CD14-positive monocyte (primary cell): ENCODE measurements at regions not wholly inside any gene's neighbourhood (a gene's known extent, or its start where the extent isn't known, plus 50 kb on each side); places are given as distances from the start of the nearest gene placed in this dataset.

Source experiments
- DNase-seq, 3 donors: peaks; one replicate each; pipeline ENCODE4 v3.0.0-alpha.2; 2011 to 2022
- H2AFZ ChIP-seq: 2 replicates; pipeline ENCODE4 v1.6.0; 2012; ENCODE audit warnings: mild to moderate bottlenecking, low read depth, low read length, inconsistent platforms; ENCODE audit not compliant: insufficient read depth, poor library complexity, severe bottlenecking
- H3K27ac ChIP-seq, 2 donors: 1 replicate in 1 of 2; 2 replicates in 1 of 2; pipeline ENCODE4 v1.5.1; 2012 to 2013; ENCODE audit warnings: low read length in 2 of 2, control low read depth in 1 of 2, inconsistent platforms in 1 of 2, low read depth in 1 of 2, mild to moderate bottlenecking in 1 of 2
- H3K27me3 ChIP-seq, 2 donors: one replicate each; pipeline versions ENCODE4 v1.6.0 to v1.6.1; 2011 to 2013; ENCODE audit warnings: low read length in 2 of 2; ENCODE audit not compliant: control insufficient read depth in 2 of 2, insufficient read depth in 2 of 2
- H3K36me3 ChIP-seq, 2 donors: replicated peaks in 1 of 2; 1 replicate in 1 of 2; 2 replicates in 1 of 2; pipeline versions ENCODE4 v1.5.1 to v1.6.1; 2012 to 2013; ENCODE audit warnings: low read length in 2 of 2, control low read depth in 1 of 2, inconsistent platforms in 1 of 2, mild to moderate bottlenecking in 1 of 2; ENCODE audit not compliant: insufficient read depth in 2 of 2, control insufficient read depth in 1 of 2
- H3K4me1 ChIP-seq, 2 donors: 1 replicate in 1 of 2; 2 replicates in 1 of 2; pipeline versions ENCODE4 v1.5.1 to v1.6.1; 2012 to 2013; ENCODE audit warnings: low read length in 2 of 2, control low read depth in 1 of 2, inconsistent platforms in 1 of 2, mild to moderate bottlenecking in 1 of 2, moderate library complexity in 1 of 2; ENCODE audit not compliant: insufficient read depth in 2 of 2, control insufficient read depth in 1 of 2
- H3K4me2 ChIP-seq: replicated peaks from 2 replicates; pipeline ENCODE3; 2012; ENCODE audit warnings: low read length, moderate library complexity, mild to moderate bottlenecking; ENCODE audit not compliant: poor library complexity, severe bottlenecking; ENCODE audit errors: extremely low read depth
- H3K4me3 ChIP-seq, 3 experiments: fragments of 200-600 bp in 1 of 3; sonication (generic) in 1 of 3; replicated peaks in 1 of 3; 1 replicate in 2 of 3; 2 replicates in 1 of 3; pipeline ENCODE4 v1.5.1; 2011 to 2013; ENCODE audit warnings: low read length in 3 of 3, mild to moderate bottlenecking in 3 of 3, control low read depth in 2 of 3, low read depth in 2 of 3, inconsistent platforms in 1 of 3, moderate library complexity in 1 of 3
- H3K79me2 ChIP-seq: 2 replicates; pipeline ENCODE4 v1.6.0; 2012; ENCODE audit warnings: mild to moderate bottlenecking, control low read depth, inconsistent platforms, low read length, moderate library complexity; ENCODE audit not compliant: insufficient read depth
- H3K9ac ChIP-seq: 2 replicates; pipeline ENCODE4 v1.6.0; 2017; ENCODE audit warnings: low read length, mild to moderate bottlenecking; ENCODE audit not compliant: insufficient read depth, poor library complexity, severe bottlenecking
- H3K9me3 ChIP-seq, 2 donors: replicated peaks in 1 of 2; 1 replicate in 1 of 2; 2 replicates in 1 of 2; pipeline versions ENCODE4 v1.5.1 to v1.6.1; 2012 to 2013; ENCODE audit warnings: low read length in 2 of 2, control low read depth in 1 of 2; ENCODE audit not compliant: control insufficient read depth in 1 of 2, insufficient read depth in 1 of 2
- H4K20me1 ChIP-seq: 2 replicates; pipeline ENCODE4 v1.6.0; 2012; ENCODE audit warnings: mild to moderate bottlenecking, low read length, control low read depth, moderate library complexity; ENCODE audit not compliant: insufficient read depth
- H3K27ac Mint-ChIP-seq, 7 donors: one replicate each; pipeline ENCODE4 v1.8.0; 2020; ENCODE audit warnings: mild to moderate bottlenecking in 7 of 7, mixed read lengths in 7 of 7, moderate library complexity in 6 of 7, inconsistent platforms in 2 of 7
- H3K27me3 Mint-ChIP-seq, 3 donors: one replicate each; pipeline ENCODE4 v1.8.0; 2021 to 2022; ENCODE audit warnings: low read depth in 3 of 3, mild to moderate bottlenecking in 3 of 3, mixed read lengths in 3 of 3, moderate library complexity in 3 of 3, inconsistent platforms in 1 of 3
- H3K36me3 Mint-ChIP-seq, 2 donors: one replicate each; pipeline ENCODE4 v1.8.0; 2020; ENCODE audit warnings: mixed read lengths in 2 of 2, inconsistent platforms in 1 of 2, mild to moderate bottlenecking in 1 of 2
- H3K4me1 Mint-ChIP-seq: one replicate; pipeline ENCODE4 v1.8.0; 2020; ENCODE audit warnings: mild to moderate bottlenecking, mixed read lengths
- H3K4me3 Mint-ChIP-seq, 2 donors: one replicate each; pipeline ENCODE4 v1.8.0; 2020; ENCODE audit warnings: mild to moderate bottlenecking in 2 of 2, mixed read lengths in 2 of 2, moderate library complexity in 1 of 2
- H3K9me3 Mint-ChIP-seq, 7 donors: one replicate each; pipeline ENCODE4 v1.8.0; 2020 to 2022; ENCODE audit warnings: mixed read lengths in 7 of 7, mild to moderate bottlenecking in 6 of 7, moderate library complexity in 6 of 7, inconsistent platforms in 2 of 7
- CTCF ChIP-seq: fragments of 200-600 bp; IDR thresholded peaks from one replicate; pipeline ENCODE4 v1.8.0; 2022; ENCODE audit warnings: antibody characterized with exemption, mild to moderate bottlenecking
- WGBS: methylation state at CpG from one replicate; pipeline ENCODE4 v1.1.5; 2013; ENCODE audit warnings: missing lambda C conversion rate; ENCODE audit not compliant: insufficient coverage; 5-methylcytosine and 5-hydroxymethylcytosine counted together
- intact Hi-C, 2 donors: fragments of 100-400 bp; cut with micrococcal nuclease; formaldehyde crosslinking; loops; one replicate each; pipeline versions ENCODE4 v1.15.0 to v1.15.1; 2023

- H3K36me3 Mint-ChIP-seq = no peaks in the 10 kb centered on the region
- H2AFZ ChIP-seq = no peak overlapping the region
- no peaks in the 10 kb centered on the region for H4K20me1 ChIP-seq
- intact Hi-C loops = no loop called here
- H3K9ac ChIP-seq = no peak overlapping the region
- H3K9me3 ChIP-seq = peaks cover 25 to 30% of the 10 kb centered on the region in 2 donors
- no peak overlapping the region for H3K27ac ChIP-seq
- no peaks in the 10 kb centered on the region for H3K27me3 Mint-ChIP-seq
- no peaks in the 10 kb centered on the region for H3K4me1 Mint-ChIP-seq
- no peak overlapping the region for H3K4me3 ChIP-seq
- no peak overlapping the region for H3K4me2 ChIP-seq
- no peak for TF ChIP-seq CTCF
- no CpG with 5 or more reads among the region's 2 CpGs for WGBS
- H3K36me3 ChIP-seq = no peaks in the 10 kb centered on the region
- H3K4me1 ChIP-seq = no peaks in the 10 kb centered on the region
- H3K4me3 Mint-ChIP-seq = no peak overlapping the region
- no peaks in the 10 kb centered on the region for H3K79me2 ChIP-seq
- peaks cover 5 to 28% (median 11%) of the 10 kb centered on the region in 7 donors for H3K9me3 Mint-ChIP-seq
- no peak overlapping the region for H3K27ac Mint-ChIP-seq
- no peak for DNase-seq
- H3K27me3 ChIP-seq = no peaks in the 10 kb centered on the region
Observed at GRCh38 chr5:85921590-85921989, 696.2 kb upstream of the COX7C start.

- Histone ChIP-seq H3K79me2 (no peaks in the 10 kb centered on the region), H3K4me2 (no peak overlapping the region), H3K27me3 (no peaks in the 10 kb centered on the region), H3K4me3 (no peak overlapping the region), H3K9ac (no peak overlapping the region), H2AFZ (no peak overlapping the region), H3K27ac (no peak overlapping the region), H3K36me3 (no peaks in the 10 kb centered on the region), H3K9me3 (no peaks in the 10 kb centered on the region), H4K20me1 (no peaks in the 10 kb centered on the region), H3K4me1 (no peaks in the 10 kb centered on the region)
- no peaks in the 10 kb centered on the region for H3K4me1 Mint-ChIP-seq
- no peaks in the 10 kb centered on the region for H3K36me3 Mint-ChIP-seq
- TF ChIP-seq CTCF = no peak
- DNase-seq = no peak
- H3K9me3 Mint-ChIP-seq = peaks cover 0 to 11% (median 5%) of the 10 kb centered on the region in 7 donors
- H3K27ac Mint-ChIP-seq = no peak overlapping the region
- no peak overlapping the region for H3K4me3 Mint-ChIP-seq
- no peaks in the 10 kb centered on the region for H3K27me3 Mint-ChIP-seq
- intact Hi-C loops = no loop called here
- no CpG with 5 or more reads among the region's 4 CpGs for WGBS
Observed at GRCh38 chr5:85927632-85928031, 690.1 kb upstream of the COX7C start.
